H1 (cell line): ENCODE measurements at regions not wholly inside any gene's neighbourhood (a gene's known extent, or its start where the extent isn't known, plus 50 kb on each side); places are given as distances from the start of the nearest gene placed in this dataset.

Experiments
- CTCF ChIA-PET: fragments of 300-600 bp; sonication (Branson Sonifier 250); formaldehyde crosslinking; loops from one replicate; lab custom pipeline; 2021; ENCODE audit not compliant: partially characterized antibody; lab: Charles Lee
- POLR2A ChIA-PET: fragments of 300-600 bp; sonication (Branson Sonifier 250); formaldehyde crosslinking; loops from one replicate; lab custom pipeline; 2021; ENCODE audit warnings: inconsistent platforms; ENCODE audit not compliant: partially characterized antibody; lab: Charles Lee
- DNase-seq, 2 experiments: peaks; one replicate each; pipeline versions ENCODE4 v3.0.0 to v3.0.0-alpha.2; 2010 to 2022; ENCODE audit warnings: low spot score in 2 of 2, low read depth in 1 of 2, mixed read lengths in 1 of 2
- FAIRE-seq: peaks from 2 replicates; lab custom pipeline; 2011; peaks lifted over from hg19 to GRCh38; lab: Jason Lieb, UNC
- H2AFZ ChIP-seq: 2 replicates; pipeline ENCODE4 v1.8.1; 2012; ENCODE audit warnings: low read length, inconsistent platforms
- H2AK5ac ChIP-seq: 2 replicates; pipeline ENCODE4 v1.6.1; 2013; ENCODE audit warnings: low read depth, low read length
- H2BK120ac ChIP-seq: replicated peaks from 2 replicates; pipeline ENCODE3; 2013; ENCODE audit warnings: low read depth, low read length, inconsistent platforms
- H2BK12ac ChIP-seq: 2 replicates; pipeline ENCODE4 v1.6.1; 2013; ENCODE audit warnings: low read depth, low read length
- H2BK15ac ChIP-seq: 2 replicates; pipeline ENCODE4 v1.6.1; 2013; ENCODE audit warnings: low read length
- H2BK20ac ChIP-seq: 2 replicates; pipeline ENCODE4 v1.6.1; 2013; ENCODE audit warnings: low read length
- H2BK5ac ChIP-seq: 2 replicates; pipeline ENCODE4 v1.6.1; 2013; ENCODE audit warnings: low read depth, low read length
- H3K14ac ChIP-seq: 2 replicates; pipeline ENCODE4 v1.6.1; 2013; ENCODE audit warnings: inconsistent platforms; ENCODE audit not compliant: insufficient read length
- H3K18ac ChIP-seq: 2 replicates; pipeline ENCODE4 v1.6.1; 2013; ENCODE audit warnings: low read length; ENCODE audit errors: extremely low read depth
- H3K23ac ChIP-seq: 2 replicates; pipeline ENCODE4 v1.6.1; 2013; ENCODE audit warnings: inconsistent platforms; ENCODE audit not compliant: insufficient read length
- H3K23me2 ChIP-seq: 2 replicates; pipeline ENCODE4 v1.6.1; 2013; ENCODE audit warnings: low read depth, low read length
- H3K27ac ChIP-seq: 2 replicates; pipeline ENCODE4 v1.6.1; 2011; ENCODE audit warnings: low read depth, low read length, inconsistent platforms
- H3K27me3 ChIP-seq, 4 experiments: replicated peaks in 1 of 4; 1 replicate in 1 of 4; 2 replicates in 3 of 4; pipeline versions ENCODE4 v1.6.1 to v1.8.1; 2011 to 2013; ENCODE audit warnings: low read length in 3 of 4, mild to moderate bottlenecking in 3 of 4, inconsistent platforms in 2 of 4, mixed read lengths in 2 of 4, moderate library complexity in 1 of 4; ENCODE audit not compliant: control insufficient read depth in 3 of 4, insufficient read depth in 3 of 4; ENCODE audit errors: extremely low read depth in 1 of 4
- H3K36me3 ChIP-seq, 4 experiments: 2 replicates each; pipeline versions ENCODE4 v1.6.1 to v1.8.1; 2011 to 2013; ENCODE audit warnings: mild to moderate bottlenecking in 4 of 4, low read length in 3 of 4, moderate library complexity in 2 of 4, control low read depth in 1 of 4, inconsistent platforms in 1 of 4; ENCODE audit not compliant: insufficient read depth in 4 of 4, control insufficient read depth in 2 of 4
- H3K4ac ChIP-seq: replicated peaks from 2 replicates; pipeline ENCODE3; 2013; ENCODE audit warnings: low read length, low read depth, mixed read lengths, inconsistent platforms; ENCODE audit not compliant: insufficient read length
- H3K4me1 ChIP-seq, 4 experiments: replicated peaks in 1 of 4; 1 replicate in 1 of 4; 2 replicates in 3 of 4; pipeline versions ENCODE4 v1.6.1 to v1.8.1; 2011 to 2013; ENCODE audit warnings: low read length in 3 of 4, inconsistent platforms in 2 of 4, mixed read lengths in 1 of 4; ENCODE audit not compliant: insufficient read depth in 4 of 4, control insufficient read depth in 3 of 4
- H3K4me2 ChIP-seq, 2 experiments: 2 replicates each; pipeline versions ENCODE4 v1.6.1 to v1.8.1; 2011 to 2013; ENCODE audit warnings: low read depth in 2 of 2, low read length in 2 of 2, control low read depth in 1 of 2, inconsistent platforms in 1 of 2, mild to moderate bottlenecking in 1 of 2; ENCODE audit not compliant: insufficient read depth in 1 of 2
- H3K4me3 ChIP-seq, 4 experiments: fragments of 200-600, 300-600 bp in 1 of 4; sonication (generic), shearing (Covaris generic), sonication (Bioruptor Twin) in 1 of 4; 2 replicates each; pipeline versions ENCODE4 v1.5.1 to v1.8.1; 2011 to 2016; ENCODE audit warnings: low read length in 4 of 4, low read depth in 3 of 4, control low read depth in 2 of 4, inconsistent platforms in 2 of 4, mild to moderate bottlenecking in 2 of 4, mixed read lengths in 1 of 4, moderate library complexity in 1 of 4; ENCODE audit not compliant: insufficient read depth in 2 of 4; ENCODE audit errors: extremely low read depth in 1 of 4
- H3K56ac ChIP-seq: replicated peaks from 2 replicates; pipeline ENCODE3; 2013; ENCODE audit warnings: low read depth, mild to moderate bottlenecking, mixed read lengths, low read length, inconsistent platforms; ENCODE audit not compliant: insufficient read length
- H3K79me1 ChIP-seq: 2 replicates; pipeline ENCODE4 v1.6.1; 2013; ENCODE audit warnings: low read depth, low read length, control low read depth
- H3K79me2 ChIP-seq, 2 experiments: 2 replicates each; pipeline versions ENCODE4 v1.6.1 to v1.8.1; 2012 to 2013; ENCODE audit warnings: low read length in 2 of 2, mild to moderate bottlenecking in 2 of 2, inconsistent platforms in 1 of 2; ENCODE audit not compliant: insufficient read depth in 2 of 2, control insufficient read depth in 1 of 2
- H3K9ac ChIP-seq, 4 experiments: replicated peaks in 1 of 4; 1 replicate in 1 of 4; 2 replicates in 3 of 4; pipeline versions ENCODE4 v1.6.1 to v1.8.1; 2011 to 2013; ENCODE audit warnings: low read depth in 3 of 4, low read length in 3 of 4, control low read depth in 2 of 4, mild to moderate bottlenecking in 2 of 4, moderate library complexity in 2 of 4, inconsistent platforms in 1 of 4; ENCODE audit errors: extremely low read depth in 1 of 4
- H3K9me3 ChIP-seq, 2 experiments: 2 replicates each; pipeline versions ENCODE4 v1.6.1 to v1.8.1; 2012 to 2013; ENCODE audit warnings: mild to moderate bottlenecking in 2 of 2, moderate library complexity in 2 of 2, control low read depth in 1 of 2, inconsistent platforms in 1 of 2, low read depth in 1 of 2, low read length in 1 of 2, mixed read lengths in 1 of 2; ENCODE audit not compliant: insufficient read depth in 2 of 2
- H4K20me1 ChIP-seq, 2 experiments: replicated peaks in 1 of 2; 2 replicates each; pipeline versions ENCODE3 to v1.8.1; 2011 to 2013; ENCODE audit warnings: inconsistent platforms in 2 of 2, low read length in 2 of 2, mild to moderate bottlenecking in 1 of 2; ENCODE audit not compliant: insufficient read depth in 2 of 2, control insufficient read depth in 1 of 2
- H4K5ac ChIP-seq: 2 replicates; pipeline ENCODE4 v1.6.1; 2013; ENCODE audit warnings: low read length, low read depth, mixed read lengths, inconsistent platforms; ENCODE audit not compliant: insufficient read length
- H4K8ac ChIP-seq: 2 replicates; pipeline ENCODE4 v1.8.0; 2013; ENCODE audit warnings: mild to moderate bottlenecking, moderate library complexity, low read length, inconsistent platforms; ENCODE audit not compliant: insufficient read depth; ENCODE audit errors: extremely low read depth
- H4K91ac ChIP-seq: replicated peaks from 2 replicates; pipeline ENCODE3; 2013; ENCODE audit warnings: low read length, mixed read lengths, inconsistent platforms; ENCODE audit not compliant: insufficient read length
- ASH2L ChIP-seq: fragments of 200-600, 300-600 bp; sonication (generic); IDR thresholded peaks from one replicate; pipeline ENCODE4 v1.7.1; 2017; ENCODE audit warnings: low read length
- BACH1 ChIP-seq: IDR thresholded peaks from 2 replicates; pipeline ENCODE4 v1.6.1; 2012; ENCODE audit warnings: low read length, improper control_type of control experiment
- CBX8 ChIP-seq: fragments of 300-800, 300-1000 bp; sonication (generic); IDR thresholded peaks from 2 replicates; pipeline ENCODE4 v1.7.1; 2016; ENCODE audit warnings: low read depth, low read length, borderline replicate concordance
- EGR1 ChIP-seq: IDR thresholded peaks from 2 replicates; pipeline ENCODE4 v1.6.1; 2011; ENCODE audit warnings: low read depth, low read length, borderline replicate concordance
- FOSL1 ChIP-seq: IDR thresholded peaks from 2 replicates; pipeline ENCODE4 v1.6.1; 2011; ENCODE audit warnings: mild to moderate bottlenecking, low read depth, low read length, moderate library complexity; ENCODE audit not compliant: insufficient read depth
- HDAC6 ChIP-seq: IDR thresholded peaks from one replicate; pipeline ENCODE4 v1.7.1; 2012; ENCODE audit warnings: low read depth, mild to moderate bottlenecking, inconsistent platforms, low read length, moderate library complexity
- KDM4A ChIP-seq: IDR thresholded peaks from one replicate; pipeline ENCODE4 v1.7.1; 2012; ENCODE audit warnings: low read depth, mild to moderate bottlenecking, moderate library complexity, low read length, inconsistent platforms; ENCODE audit not compliant: severe bottlenecking
- MAFK ChIP-seq: IDR thresholded peaks from 2 replicates; pipeline ENCODE4 v1.6.1; 2012; ENCODE audit warnings: low read depth, mild to moderate bottlenecking, improper control_type of control experiment, low read length
- NANOG ChIP-seq: IDR thresholded peaks from 2 replicates; pipeline ENCODE4 v1.6.1; 2011; ENCODE audit warnings: low read length, low read depth, mild to moderate bottlenecking, inconsistent platforms; ENCODE audit not compliant: insufficient read depth, poor library complexity, severe bottlenecking
- PHF8 ChIP-seq: fragments of 200-600 bp; sonication (generic); conservative IDR thresholded peaks from 2 replicates; pipeline ENCODE4 v1.7.1; 2012; ENCODE audit warnings: low read depth, mild to moderate bottlenecking, inconsistent platforms, low read length, moderate library complexity
- TAF7 ChIP-seq: optimal IDR thresholded peaks from 2 replicates; pipeline ENCODE3; 2011; ENCODE audit warnings: low read depth, mild to moderate bottlenecking, inconsistent platforms, low read length, moderate library complexity, borderline replicate concordance
- YY1 ChIP-seq: IDR thresholded peaks from 2 replicates; pipeline ENCODE4 v1.6.1; 2011; ENCODE audit warnings: low read depth, mild to moderate bottlenecking, low read length
- WGBS, 2 experiments: shearing (Covaris generic) in 1 of 2; methylation state at CpG; one replicate each; pipeline versions ENCODE4 v1.1.6 to v1.1.7; 2013 to 2015; ENCODE audit warnings: low lambda C conversion rate in 2 of 2, mixed read lengths in 2 of 2, inconsistent platforms in 1 of 2, low coverage in 1 of 2, missing lambda C conversion rate in 1 of 2; ENCODE audit not compliant: insufficient replicate concordance in 2 of 2, insufficient coverage in 1 of 2, insufficient read length in 1 of 2; ENCODE audit errors: extremely low coverage in 1 of 2, missing lambda C conversion rate in 1 of 2; 5-methylcytosine and 5-hydroxymethylcytosine counted together

DNA sequence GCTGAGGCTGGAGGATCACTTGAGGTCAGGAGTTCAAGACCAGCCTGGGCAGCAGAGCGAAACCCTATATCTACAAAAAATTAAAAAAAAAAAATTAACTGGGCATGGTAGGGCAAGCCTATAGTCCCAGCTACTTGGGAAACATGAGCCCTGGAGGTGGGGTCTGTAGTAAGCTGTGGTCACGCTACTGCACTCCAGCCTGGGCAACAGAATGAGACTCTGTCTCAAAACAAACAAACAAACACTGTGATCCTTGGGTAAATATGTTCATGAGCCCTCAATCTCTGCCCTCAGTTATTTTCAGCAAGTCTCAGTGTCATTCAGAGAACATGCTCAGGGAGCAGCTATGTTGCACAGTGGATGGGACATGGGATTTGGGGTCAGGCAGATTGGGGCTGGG, 76.2 kb downstream of the PTTG1 start:
- ChIA-PET POLR2A (no interaction called here), CTCF (interaction anchor here (0.6 to 1.3 kb wide), 7 partner anchors 10 to 599 kb away, joined by 3 to 8 read pairs (median 4); no protein-coding TSS in a partner anchor)
- Histone ChIP-seq H4K91ac (no peak overlapping the region), H3K4me3 (no peak overlapping the region), H3K9ac (no peak overlapping the region), H3K9me3 (no peaks in the 10 kb centered on the region), H2AK5ac (no peak overlapping the region), H3K4me1 (no peaks in the 10 kb centered on the region), H3K4me2 (no peak overlapping the region), H3K18ac (no peak overlapping the region), H2BK5ac (no peak overlapping the region), H2BK20ac (no peak overlapping the region), H3K27ac (no peak overlapping the region), H2BK15ac (no peak overlapping the region), H3K79me1 (no peaks in the 10 kb centered on the region), H3K23ac (no peak overlapping the region), H4K5ac (no peak overlapping the region), H3K79me2 (no peaks in the 10 kb centered on the region), H3K23me2 (no peaks in the 10 kb centered on the region), H3K4ac (no peak overlapping the region), H4K20me1 (no peaks in the 10 kb centered on the region), H2BK120ac (no peak overlapping the region), H3K36me3 (no peaks in the 10 kb centered on the region), H4K8ac (no peak overlapping the region), H2BK12ac (no peak overlapping the region), H3K27me3 (no peaks in the 10 kb centered on the region), H2AFZ (no peak overlapping the region), H3K56ac (no peak overlapping the region), H3K14ac (no peak overlapping the region)
- DNase-seq (no peak), FAIRE-seq (no peak)
- WGBS, 2 experiments: 100% methylated on average over 2 of the region's 2 CpGs; no CpG with 5 or more reads in 1 of the 2 experiments
- TF ChIP-seq BACH1: no peak
- TF ChIP-seq HDAC6: no peak
- TF ChIP-seq TAF7: no peak
- TF ChIP-seq EGR1: no peak
- no peak for TF ChIP-seq FOSL1
- TF ChIP-seq ASH2L: no peak
- TF ChIP-seq KDM4A: no peak
- no peak for TF ChIP-seq MAFK
- no peak for TF ChIP-seq CBX8
- no peak for TF ChIP-seq NANOG
- no peak for TF ChIP-seq YY1
- no peak for TF ChIP-seq PHF8
